Breast epithelium (tissue), 3 donors: ENCODE measurements at regions not wholly inside any gene's neighbourhood (a gene's known extent, or its start where the extent isn't known, plus 50 kb on each side); places are given as distances from the start of the nearest gene placed in this dataset.

ENCODE experiments used
- POLR2AphosphoS5 ChIP-seq, 3 donors: sonication (generic); formaldehyde crosslinking; IDR thresholded peaks; one replicate each; pipeline ENCODE4 v1.6.1; 2017; ENCODE audit warnings: antibody characterized with exemption in 3 of 3
- TF ChIP-seq, protein P1 (sequence below), 3 donors: fragments of 450-650 bp; IDR thresholded peaks; one replicate each; pipeline ENCODE4 v1.5.1; 2016 to 2017; ENCODE audit warnings: antibody characterized with exemption in 3 of 3, mild to moderate bottlenecking in 3 of 3, moderate library complexity in 3 of 3

DNA sequence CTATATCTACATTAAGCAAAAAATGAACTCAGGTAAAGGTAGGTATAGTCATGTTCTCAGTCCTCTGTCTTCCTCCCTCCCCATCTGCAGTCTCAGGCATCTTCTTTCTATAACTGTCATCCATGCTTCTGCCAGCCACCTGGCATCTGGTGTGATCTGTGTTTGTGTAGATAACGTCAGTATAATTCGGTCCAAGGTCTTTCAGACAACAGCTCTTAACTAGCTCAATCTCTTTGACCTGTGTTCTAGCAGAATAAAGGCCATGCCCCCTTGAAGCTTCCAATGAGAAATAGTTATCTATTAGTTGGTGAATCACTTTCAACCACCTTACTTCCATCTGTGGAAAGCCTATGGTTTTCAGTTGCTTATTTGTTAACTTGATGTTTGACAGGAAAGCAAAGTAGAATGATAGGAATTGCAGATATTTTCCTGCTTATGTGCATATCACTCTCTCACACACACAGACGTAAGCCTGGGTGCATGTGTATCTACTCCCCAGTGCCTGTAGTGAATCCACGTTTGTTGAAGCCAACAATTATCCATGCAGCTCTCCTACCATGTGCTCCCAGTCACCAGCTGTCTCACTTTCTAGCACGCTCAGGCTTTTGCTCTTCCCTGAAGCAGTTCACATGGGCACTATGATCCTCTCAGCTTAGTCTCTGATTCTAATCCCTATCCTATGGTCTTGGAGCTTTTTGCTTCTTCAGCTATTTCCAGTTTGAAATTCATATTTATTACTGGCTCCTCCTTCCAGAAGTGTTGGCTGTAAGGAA is 433.7 kb upstream of the MANEA start:
- TF ChIP-seq, protein P1, sequence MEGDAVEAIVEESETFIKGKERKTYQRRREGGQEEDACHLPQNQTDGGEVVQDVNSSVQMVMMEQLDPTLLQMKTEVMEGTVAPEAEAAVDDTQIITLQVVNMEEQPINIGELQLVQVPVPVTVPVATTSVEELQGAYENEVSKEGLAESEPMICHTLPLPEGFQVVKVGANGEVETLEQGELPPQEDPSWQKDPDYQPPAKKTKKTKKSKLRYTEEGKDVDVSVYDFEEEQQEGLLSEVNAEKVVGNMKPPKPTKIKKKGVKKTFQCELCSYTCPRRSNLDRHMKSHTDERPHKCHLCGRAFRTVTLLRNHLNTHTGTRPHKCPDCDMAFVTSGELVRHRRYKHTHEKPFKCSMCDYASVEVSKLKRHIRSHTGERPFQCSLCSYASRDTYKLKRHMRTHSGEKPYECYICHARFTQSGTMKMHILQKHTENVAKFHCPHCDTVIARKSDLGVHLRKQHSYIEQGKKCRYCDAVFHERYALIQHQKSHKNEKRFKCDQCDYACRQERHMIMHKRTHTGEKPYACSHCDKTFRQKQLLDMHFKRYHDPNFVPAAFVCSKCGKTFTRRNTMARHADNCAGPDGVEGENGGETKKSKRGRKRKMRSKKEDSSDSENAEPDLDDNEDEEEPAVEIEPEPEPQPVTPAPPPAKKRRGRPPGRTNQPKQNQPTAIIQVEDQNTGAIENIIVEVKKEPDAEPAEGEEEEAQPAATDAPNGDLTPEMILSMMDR (IDR thresholded peaks at IDR 0.05), result no peak
- no peak for TF ChIP-seq POLR2AphosphoS5 (IDR thresholded peaks at IDR 0.05)
